HepG2 (cell line): ENCODE measurements at regions not wholly inside any gene's neighbourhood (a gene's known extent, or its start where the extent isn't known, plus 50 kb on each side); places are given as distances from the start of the nearest gene placed in this dataset.

Experiments used
- ATAC-seq: fragments of 200-7000 bp; cut with Tn5 transposase; 3 replicates; pipeline ENCODE4 v1.9.1; 2020; ENCODE audit warnings: mild to moderate bottlenecking, moderate library complexity
- BruUV-seq: library from RNA; stranded (reverse); fragments of 400-500 nt; replicated peaks from 2 replicates; lab custom pipeline; 2021; lab: Mats Ljungman, UMichigan
- CTCF ChIA-PET: fragments of 300-600 bp; formaldehyde crosslinking; extraction: SDS; loops from one replicate; lab custom pipeline; 2021; ENCODE audit warnings: low total read pairs, inconsistent platforms, low intra/inter-chr PET ratio; lab: Yijun Ruan, JAX
- POLR2A ChIA-PET: fragments of 350-600 bp; sonication (Branson Sonifier 250); formaldehyde crosslinking; loops from one replicate; lab custom pipeline; 2020; ENCODE audit warnings: antibody characterized with exemption, inconsistent platforms; lab: Yijun Ruan, JAX
- DNase-seq: peaks from one replicate; pipeline ENCODE4 v3.0.0-alpha.2; 2015; ENCODE audit warnings: low spot score
- FAIRE-seq: peaks from 3 replicates; lab custom pipeline; 2011; peaks lifted over from hg19 to GRCh38; lab: Jason Lieb, UNC
- H2AFZ ChIP-seq: one replicate; pipeline ENCODE4 v1.6.1; 2011; ENCODE audit warnings: low read length, inconsistent platforms
- H3K27ac ChIP-seq: fragments of 300-600 bp; 3 replicates; pipeline ENCODE4 v1.8.0; 2011; ENCODE audit warnings: mixed run types, mild to moderate bottlenecking, mixed read lengths, low read length, inconsistent platforms; ENCODE audit not compliant: insufficient read depth; ENCODE audit errors: extremely low read length
- H3K27me3 ChIP-seq, 2 experiments: fragments of 200-600 bp in 1 of 2; 2 replicates in 1 of 2; 3 replicates in 1 of 2; pipeline versions ENCODE4 v1.6.0 to v1.8.0; 2011; ENCODE audit warnings: low read length in 2 of 2, mild to moderate bottlenecking in 2 of 2, moderate library complexity in 2 of 2, inconsistent platforms in 1 of 2; ENCODE audit not compliant: insufficient read depth in 2 of 2, control insufficient read depth in 1 of 2
- H3K36me3 ChIP-seq, 2 experiments: fragments of 200-600 bp in 1 of 2; replicated peaks in 1 of 2; 2 replicates in 1 of 2; 3 replicates in 1 of 2; pipeline versions ENCODE4 v1.5.1 to v1.8.0; 2011; ENCODE audit warnings: low read length in 2 of 2, inconsistent platforms in 1 of 2; ENCODE audit not compliant: insufficient read depth in 2 of 2, control insufficient read depth in 1 of 2
- H3K4me1 ChIP-seq: 2 replicates; pipeline ENCODE4 v1.5.1; 2012; ENCODE audit warnings: low read length, inconsistent platforms; ENCODE audit not compliant: insufficient read depth
- H3K4me2 ChIP-seq: 2 replicates; pipeline ENCODE4 v1.6.0; 2011; ENCODE audit warnings: low read depth, low read length, inconsistent platforms
- H3K4me3 ChIP-seq, 3 experiments: fragments of 200-600 bp in 1 of 3; sonication (generic), shearing (Covaris generic) in 1 of 3; replicated peaks in 1 of 3; 2 replicates each; pipeline ENCODE4 v1.5.1; 2011 to 2016; ENCODE audit warnings: low read length in 3 of 3, inconsistent platforms in 2 of 3, low read depth in 2 of 3, mild to moderate bottlenecking in 2 of 3, control low read depth in 1 of 3, mixed read lengths in 1 of 3; ENCODE audit not compliant: insufficient read depth in 1 of 3
- H3K79me2 ChIP-seq: one replicate; pipeline ENCODE4 v1.6.1; 2011; ENCODE audit warnings: low read length, inconsistent platforms; ENCODE audit not compliant: insufficient read depth
- H3K9ac ChIP-seq: 2 replicates; pipeline ENCODE4 v1.6.0; 2011; ENCODE audit warnings: mild to moderate bottlenecking, low read depth, low read length, inconsistent platforms; ENCODE audit not compliant: insufficient read depth
- H3K9me3 ChIP-seq: 2 replicates; pipeline ENCODE4 v1.5.1; 2012; ENCODE audit warnings: mild to moderate bottlenecking, low read length
- H4K20me1 ChIP-seq: 2 replicates; pipeline ENCODE4 v1.6.0; 2011; ENCODE audit warnings: inconsistent platforms, mild to moderate bottlenecking, low read length, moderate library complexity; ENCODE audit not compliant: insufficient read depth
- BCL3 ChIP-seq: sonication (generic); formaldehyde crosslinking; IDR thresholded peaks from 2 replicates; pipeline ENCODE4 v1.5.1; 2020; ENCODE audit warnings: mild to moderate bottlenecking, missing genetic modification reagents, moderate library complexity
- BHLHE40 ChIP-seq: IDR thresholded peaks from 2 replicates; pipeline ENCODE4 v1.6.1; 2011; ENCODE audit warnings: low read length, improper control_type of control experiment
- BRF2 ChIP-seq: sonication (generic); formaldehyde crosslinking; IDR thresholded peaks from 2 replicates; pipeline ENCODE4 v1.8.1; 2022; ENCODE audit warnings: mild to moderate bottlenecking, missing genetic modification reagents
- GZF1 ChIP-seq: sonication (generic); formaldehyde crosslinking; IDR thresholded peaks from 2 replicates; pipeline ENCODE4 v1.5.1; 2020; ENCODE audit warnings: mild to moderate bottlenecking, missing genetic modification reagents
- HNF4G ChIP-seq, 2 experiments: sonication (generic) in 1 of 2; formaldehyde crosslinking in 1 of 2; IDR thresholded peaks; 2 replicates each; pipeline versions ENCODE4 v1.4.0 to v1.6.1; 2011 to 2020; ENCODE audit warnings: borderline replicate concordance in 2 of 2, low read depth in 2 of 2, mild to moderate bottlenecking in 2 of 2, low read length in 1 of 2, missing genetic modification reagents in 1 of 2, moderate library complexity in 1 of 2
- MTA1 ChIP-seq: sonication (generic); formaldehyde crosslinking; IDR thresholded peaks from 2 replicates; pipeline ENCODE4 v1.4.0; 2020; ENCODE audit warnings: missing genetic modification reagents, mild to moderate bottlenecking, borderline replicate concordance
- POLR2A ChIP-seq, 2 experiments: IDR thresholded peaks; 2 replicates each; pipeline ENCODE4 v1.6.1; 2011; ENCODE audit warnings: low read depth in 2 of 2, low read length in 2 of 2, mild to moderate bottlenecking in 1 of 2, moderate library complexity in 1 of 2; ENCODE audit not compliant: insufficient read depth in 1 of 2
- RBM39 ChIP-seq: fragments of 200-400 bp; formaldehyde crosslinking; IDR thresholded peaks from one replicate; pipeline ENCODE4 v1.6.1; 2018; ENCODE audit warnings: antibody characterized with exemption, mild to moderate bottlenecking, low read depth, low read length; ENCODE audit not compliant: poor library complexity, severe bottlenecking
- SAFB2 ChIP-seq: sonication (generic); formaldehyde crosslinking; IDR thresholded peaks from 2 replicates; pipeline ENCODE4 v1.5.1; 2020; ENCODE audit warnings: missing genetic modification reagents, low read depth, mild to moderate bottlenecking, borderline replicate concordance
- YEATS2 ChIP-seq: sonication (generic); formaldehyde crosslinking; IDR thresholded peaks from 2 replicates; pipeline ENCODE4 v1.4.0; 2020; ENCODE audit warnings: missing genetic modification reagents, borderline replicate concordance
- ZNF572 ChIP-seq: sonication (generic); formaldehyde crosslinking; IDR thresholded peaks from 2 replicates; pipeline ENCODE4 v1.5.1; 2020; ENCODE audit warnings: mild to moderate bottlenecking, missing genetic modification reagents
- ZNF768 ChIP-seq: sonication (generic); formaldehyde crosslinking; IDR thresholded peaks from 2 replicates; pipeline ENCODE4 v1.4.0; 2020; ENCODE audit warnings: missing genetic modification reagents
- ZNF776 ChIP-seq: sonication (generic); formaldehyde crosslinking; IDR thresholded peaks from 2 replicates; pipeline ENCODE4 v1.4.0; 2020; ENCODE audit warnings: mild to moderate bottlenecking, missing genetic modification reagents
- WGBS: methylation state at CpG from one replicate; pipeline ENCODE4 v1.1.6; 2017; ENCODE audit warnings: low lambda C conversion rate; 5-methylcytosine and 5-hydroxymethylcytosine counted together
- in situ Hi-C: cut with HindIII; loops from 2 replicates; pipeline ENCODE4 v1.10.0; 2017; ENCODE audit warnings: low pct_unique_long_range_greater_than_20kb; ENCODE audit not compliant: extremely low pct_ligation_motif_present
- intact Hi-C: fragments of 100-400 bp; cut with micrococcal nuclease; formaldehyde crosslinking; loops from one replicate; pipeline ENCODE4 v1.10.0; 2022; ENCODE audit not compliant: unreplicated experiment
- TF ChIP-seq, protein P1 (sequence below): sonication (generic); formaldehyde crosslinking; IDR thresholded peaks from 2 replicates; pipeline ENCODE4 v1.5.1; 2020; ENCODE audit warnings: missing genetic modification reagents, mild to moderate bottlenecking, borderline replicate concordance

- intact Hi-C loops = no loop called here
- in situ Hi-C loops = no loop called here
- BruUV-seq = no TSS peak
Observed at GRCh38 chr6:80676386-80676785, 569.9 kb downstream of the BCKDHB start.

More at GRCh38 chr6:80676386-80676785, 569.9 kb downstream of the BCKDHB start:
- TF ChIP-seq, protein P1, sequence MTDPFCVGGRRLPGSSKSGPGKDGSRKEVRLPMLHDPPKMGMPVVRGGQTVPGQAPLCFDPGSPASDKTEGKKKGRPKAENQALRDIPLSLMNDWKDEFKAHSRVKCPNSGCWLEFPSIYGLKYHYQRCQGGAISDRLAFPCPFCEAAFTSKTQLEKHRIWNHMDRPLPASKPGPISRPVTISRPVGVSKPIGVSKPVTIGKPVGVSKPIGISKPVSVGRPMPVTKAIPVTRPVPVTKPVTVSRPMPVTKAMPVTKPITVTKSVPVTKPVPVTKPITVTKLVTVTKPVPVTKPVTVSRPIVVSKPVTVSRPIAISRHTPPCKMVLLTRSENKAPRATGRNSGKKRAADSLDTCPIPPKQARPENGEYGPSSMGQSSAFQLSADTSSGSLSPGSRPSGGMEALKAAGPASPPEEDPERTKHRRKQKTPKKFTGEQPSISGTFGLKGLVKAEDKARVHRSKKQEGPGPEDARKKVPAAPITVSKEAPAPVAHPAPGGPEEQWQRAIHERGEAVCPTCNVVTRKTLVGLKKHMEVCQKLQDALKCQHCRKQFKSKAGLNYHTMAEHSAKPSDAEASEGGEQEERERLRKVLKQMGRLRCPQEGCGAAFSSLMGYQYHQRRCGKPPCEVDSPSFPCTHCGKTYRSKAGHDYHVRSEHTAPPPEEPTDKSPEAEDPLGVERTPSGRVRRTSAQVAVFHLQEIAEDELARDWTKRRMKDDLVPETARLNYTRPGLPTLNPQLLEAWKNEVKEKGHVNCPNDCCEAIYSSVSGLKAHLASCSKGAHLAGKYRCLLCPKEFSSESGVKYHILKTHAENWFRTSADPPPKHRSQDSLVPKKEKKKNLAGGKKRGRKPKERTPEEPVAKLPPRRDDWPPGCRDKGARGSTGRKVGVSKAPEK (CRISPR knock-in tag) = no peak
- TF ChIP-seq ZNF776 = no peak
- TF ChIP-seq POLR2A (IDR thresholded peaks at IDR 0.05; ENCODE audit: insufficient read depth in 1 of 2, low read depth in 2 of 2, low read length in 2 of 2) = no peak
- TF ChIP-seq RBM39 = no peak
- no peak for TF ChIP-seq BHLHE40
- TF ChIP-seq SAFB2 = no peak
- no peak for TF ChIP-seq ZNF572 (CRISPR knock-in tag)
- no peak for TF ChIP-seq GZF1 (CRISPR knock-in tag)
- TF ChIP-seq HNF4G (IDR thresholded peaks at IDR 0.05; ENCODE audit: borderline replicate concordance, low read depth, low read length) = no peak
- no peak for TF ChIP-seq HNF4G (CRISPR knock-in tag; IDR thresholded peaks at IDR 0.05; ENCODE audit: borderline replicate concordance, low read depth)
- TF ChIP-seq MTA1 = no peak
- TF ChIP-seq YEATS2 (CRISPR knock-in tag) = no peak
- no peak for TF ChIP-seq ZNF768 (CRISPR knock-in tag)
- TF ChIP-seq BRF2 = no peak
- TF ChIP-seq BCL3 (CRISPR knock-in tag) = no peak
- Histone ChIP-seq H3K27me3 (no peaks in the 10 kb centered on the region), H4K20me1 (no peaks in the 10 kb centered on the region), H3K4me3 (no peak overlapping the region), H3K9me3 (no peaks in the 10 kb centered on the region; the same call in 1 of the 2 replicates), H3K4me1 (no peaks in the 10 kb centered on the region), H3K27ac (no peak overlapping the region), H3K9ac (no peak overlapping the region), H3K36me3 (no peaks in the 10 kb centered on the region), H3K79me2 (no peaks in the 10 kb centered on the region), H3K4me2 (no peak overlapping the region), H2AFZ (no peak overlapping the region)
- WGBS = 2% methylated on average over 3 of the region's 3 CpGs
- no peak for FAIRE-seq
- no peak for ATAC-seq
- no peak for DNase-seq
- POLR2A ChIA-PET = no interaction called here
- CTCF ChIA-PET = no interaction called here
